ENCODE measurements at regions not wholly inside any gene's neighbourhood (a gene's known extent, or its start where the extent isn't known, plus 50 kb on each side); places are given as distances from the start of the nearest gene placed in this dataset.

GRCh38 chr4:67343199-67343598 lies 202.1 kb downstream of the CENPC start:
- Histone ChIP-seq H4K20me1 (ENCODE audit: insufficient read depth, low read length) (no peaks in the 10 kb centered on the region), H3K9me3 (ENCODE audit: insufficient read depth, low read depth, low read length) (no peaks in the 10 kb centered on the region), H3K4me3 (ENCODE audit: insufficient read depth, low read depth, low read length) (no peak overlapping the region), H3K36me3 (ENCODE audit: insufficient read depth, low read length) (no peaks in the 10 kb centered on the region), H3K9ac (ENCODE audit: low read length) (no peak overlapping the region), H3K27ac (ENCODE audit: low read depth, low read length) (no peak overlapping the region), H2AFZ (ENCODE audit: low read depth, low read length) (no peak overlapping the region), H3K4me1 (ENCODE audit: insufficient read depth, low read length) (no peaks in the 10 kb centered on the region), H3K27me3 (ENCODE audit: insufficient read depth, low read length) (no peaks in the 10 kb centered on the region), H3K4me2 (ENCODE audit: low read length) (no peak overlapping the region), H3K79me2 (ENCODE audit: insufficient read depth, low read length) (no peaks in the 10 kb centered on the region)
- TF ChIP-seq EZH2 (IDR thresholded peaks at IDR 0.05; ENCODE audit: insufficient read depth, low read length) (no peak), CTCF (IDR thresholded peaks at IDR 0.05; ENCODE audit: insufficient read depth, low read depth, low read length) (no peak)
- Mint-ChIP-seq H3K4me3 (ENCODE audit: unreplicated experiment) (no peak overlapping the region), H3K36me3 (ENCODE audit: low read depth, unreplicated experiment) (no peaks in the 10 kb centered on the region), H3K27ac (ENCODE audit: unreplicated experiment) (no peak overlapping the region), H3K27me3 (ENCODE audit: low read depth, unreplicated experiment) (no peaks in the 10 kb centered on the region), H3K9me3 (ENCODE audit: unreplicated experiment) (no peaks in the 10 kb centered on the region), H3K4me1 (ENCODE audit: low read depth, unreplicated experiment) (peaks cover 11% of the 10 kb centered on the region)
- no peak for FAIRE-seq
- no peak for DNase-seq (ENCODE audit: low read depth)

- Histone ChIP-seq H3K4me2 (ENCODE audit: low read length) (no peak overlapping the region), H3K4me3 (ENCODE audit: insufficient read depth, low read depth, low read length) (no peak overlapping the region), H3K9me3 (ENCODE audit: insufficient read depth, low read depth, low read length) (no peaks in the 10 kb centered on the region), H3K27me3 (ENCODE audit: insufficient read depth, low read length) (no peaks in the 10 kb centered on the region), H3K36me3 (ENCODE audit: insufficient read depth, low read length) (no peaks in the 10 kb centered on the region), H3K27ac (ENCODE audit: low read depth, low read length) (no peak overlapping the region), H3K4me1 (ENCODE audit: insufficient read depth, low read length) (no peaks in the 10 kb centered on the region), H2AFZ (ENCODE audit: low read depth, low read length) (no peak overlapping the region), H3K9ac (ENCODE audit: low read length) (no peak overlapping the region), H3K79me2 (ENCODE audit: insufficient read depth, low read length) (no peaks in the 10 kb centered on the region), H4K20me1 (ENCODE audit: insufficient read depth, low read length) (no peaks in the 10 kb centered on the region)
- Mint-ChIP-seq H3K27ac (ENCODE audit: unreplicated experiment) (no peak overlapping the region), H3K9me3 (ENCODE audit: unreplicated experiment) (no peaks in the 10 kb centered on the region), H3K27me3 (ENCODE audit: low read depth, unreplicated experiment) (no peaks in the 10 kb centered on the region), H3K36me3 (ENCODE audit: low read depth, unreplicated experiment) (no peaks in the 10 kb centered on the region), H3K4me3 (ENCODE audit: unreplicated experiment) (no peak overlapping the region), H3K4me1 (ENCODE audit: low read depth, unreplicated experiment) (peaks cover 11% of the 10 kb centered on the region)
- DNase-seq (ENCODE audit: low read depth) (no peak), FAIRE-seq (no peak)
- no peak for TF ChIP-seq EZH2 (IDR thresholded peaks at IDR 0.05; ENCODE audit: insufficient read depth, low read length)
- TF ChIP-seq CTCF (IDR thresholded peaks at IDR 0.05; ENCODE audit: insufficient read depth, low read depth, low read length): no peak
These were observed 203.0 kb downstream of the CENPC start for GRCh38 chr4:67342291-67342690.

- no peak overlapping the region for H2AFZ ChIP-seq (ENCODE audit: low read depth, low read length)
- H3K36me3 ChIP-seq (ENCODE audit: insufficient read depth, low read length): no peaks in the 10 kb centered on the region
- no peaks in the 10 kb centered on the region for H3K4me1 Mint-ChIP-seq (ENCODE audit: low read depth, unreplicated experiment)
- no peaks in the 10 kb centered on the region for H3K9me3 ChIP-seq (ENCODE audit: insufficient read depth, low read depth, low read length)
- H4K20me1 ChIP-seq (ENCODE audit: insufficient read depth, low read length): no peaks in the 10 kb centered on the region
- FAIRE-seq: no peak
- no peak overlapping the region for H3K4me3 ChIP-seq (ENCODE audit: insufficient read depth, low read depth, low read length)
- H3K79me2 ChIP-seq (ENCODE audit: insufficient read depth, low read length): no peaks in the 10 kb centered on the region
- no peak overlapping the region for H3K9ac ChIP-seq (ENCODE audit: low read length)
- no peak overlapping the region for H3K4me2 ChIP-seq (ENCODE audit: low read length)
- TF ChIP-seq CTCF (IDR thresholded peaks at IDR 0.05; ENCODE audit: insufficient read depth, low read depth, low read length): no peak
- H3K4me3 Mint-ChIP-seq (ENCODE audit: unreplicated experiment): no peak overlapping the region
- H3K27ac Mint-ChIP-seq (ENCODE audit: unreplicated experiment): no peak overlapping the region
- H3K9me3 Mint-ChIP-seq (ENCODE audit: unreplicated experiment): no peaks in the 10 kb centered on the region
- H3K36me3 Mint-ChIP-seq (ENCODE audit: low read depth, unreplicated experiment): no peaks in the 10 kb centered on the region
- H3K27ac ChIP-seq (ENCODE audit: low read depth, low read length): no peak overlapping the region
- no peak for DNase-seq (ENCODE audit: low read depth)
- H3K27me3 Mint-ChIP-seq (ENCODE audit: low read depth, unreplicated experiment): no peaks in the 10 kb centered on the region
- no peaks in the 10 kb centered on the region for H3K4me1 ChIP-seq (ENCODE audit: insufficient read depth, low read length)
- no peaks in the 10 kb centered on the region for H3K27me3 ChIP-seq (ENCODE audit: insufficient read depth, low read length)
These were observed 211.6 kb downstream of the CENPC start for GRCh38 chr4:67333664-67334063.

Data from astrocyte (in vitro differentiated cells and primary cell).